KG1 (cell line): ENCODE measurements at regions not wholly inside any gene's neighbourhood (a gene's known extent, or its start where the extent isn't known, plus 50 kb on each side); places are given as distances from the start of the nearest gene placed in this dataset.

Experiments
- DNase-seq: peaks from one replicate; lab custom pipeline; 2025; lab: John Stamatoyannopoulos, UW

GRCh38 chr9:107644733-107645463 lies 155.3 kb upstream of the KLF4 start:
- DNase-seq: no peak

GRCh38 chr9:107639426-107639825 lies 149.9 kb upstream of the KLF4 start:
- no peak for DNase-seq

- DNase-seq: no peak
These were observed 149.1 kb upstream of the KLF4 start for GRCh38 chr9:107638521-107639310.

- no peak for DNase-seq
These were observed 148.2 kb upstream of the KLF4 start for GRCh38 chr9:107637421-107638420.

GRCh38 chr9:107636571-107637381 lies 147.2 kb upstream of the KLF4 start:
- DNase-seq: no peak

- no peak for DNase-seq
These were observed 146.2 kb upstream of the KLF4 start for GRCh38 chr9:107635803-107636174.

- DNase-seq: no peak
These were observed 145.7 kb upstream of the KLF4 start for GRCh38 chr9:107635101-107635802.

- no peak for DNase-seq
These were observed 143.8 kb upstream of the KLF4 start for GRCh38 chr9:107633406-107633805.

- no peak for DNase-seq
These were observed 143.1 kb upstream of the KLF4 start for GRCh38 chr9:107632661-107633060.

GRCh38 chr9:107632216-107632615 lies 142.6 kb upstream of the KLF4 start:
- DNase-seq: no peak

GRCh38 chr9:107631788-107632187 lies 142.2 kb upstream of the KLF4 start:
- DNase-seq: no peak

- DNase-seq: no peak
These were observed 140.6 kb upstream of the KLF4 start for GRCh38 chr9:107630156-107630555.

- no peak for DNase-seq
These were observed 138.9 kb upstream of the KLF4 start for GRCh38 chr9:107628444-107628843.

GRCh38 chr9:107627781-107628180 lies 138.2 kb upstream of the KLF4 start:
- no peak for DNase-seq

- DNase-seq: no peak
These were observed 136.5 kb upstream of the KLF4 start for GRCh38 chr9:107626118-107626517.

- no peak for DNase-seq
These were observed 135.9 kb upstream of the KLF4 start for GRCh38 chr9:107625383-107625984.

GRCh38 chr9:107624234-107624948 lies 134.8 kb upstream of the KLF4 start:
- DNase-seq: no peak

- no peak for DNase-seq
These were observed 131.9 kb upstream of the KLF4 start for GRCh38 chr9:107621436-107621835.

- DNase-seq: no peak
These were observed 131.2 kb upstream of the KLF4 start for GRCh38 chr9:107620801-107621200.

GRCh38 chr9:107620236-107620635 lies 130.7 kb upstream of the KLF4 start:
- DNase-seq: no peak
